ENCODE measurements at regions not wholly inside any gene's neighbourhood (a gene's known extent, or its start where the extent isn't known, plus 50 kb on each side); places are given as distances from the start of the nearest gene placed in this dataset.

- TF ChIP-seq YY1 (IDR thresholded peaks at IDR 0.05; ENCODE audit: insufficient read depth, insufficient read length) (no peak), ZNF274 (IDR thresholded peaks at IDR 0.05; ENCODE audit: low read depth, low read length) (no peak), SUZ12 (IDR thresholded peaks at IDR 0.05; ENCODE audit: extremely low read depth, insufficient read depth, insufficient read length) (no peak)
Measured at GRCh38 chr7:66497346-66497745, 131.3 kb upstream of the KCTD7 start.
